NCI-H1436 treated with DMSO at 0.1 percent for 48 hours (cell line): ENCODE measurements at regions not wholly inside any gene's neighbourhood (a gene's known extent, or its start where the extent isn't known, plus 50 kb on each side); places are given as distances from the start of the nearest gene placed in this dataset.
A peak's percentile ranks its signal among the peaks of the same experiment; 100 is the strongest.
"Not testable (repeated sequence)": the region's sequence is repeated elsewhere in the genome, so short reads cannot be mapped to it uniquely, and the experiment has no call there.

Source experiments
- DNase-seq: peaks from one replicate; lab custom pipeline; 2025; lab: John Stamatoyannopoulos, UW

GRCh38 chr6:27826612-27826985 lies 85.6 kb downstream of the OR2B2 start:
- DNase-seq, result not testable (repeated sequence)

- not testable (repeated sequence) for DNase-seq
Observed at GRCh38 chr6:27825848-27826611, 86.2 kb downstream of the OR2B2 start.

GRCh38 chr6:27825025-27825793 lies 87.0 kb downstream of the OR2B2 start:
- DNase-seq, result no peak

GRCh38 chr6:27824211-27825024 lies 87.8 kb downstream of the OR2B2 start:
- DNase-seq, result not testable (repeated sequence)

GRCh38 chr6:27823714-27824210 lies 88.4 kb downstream of the OR2B2 start:
- not testable (repeated sequence) for DNase-seq

GRCh38 chr6:27816906-27817305 lies 95.3 kb downstream of the OR2B2 start:
- no peak for DNase-seq

- DNase-seq, result no peak
Observed at GRCh38 chr6:27814665-27815424, 97.4 kb downstream of the OR2B2 start.

GRCh38 chr6:27814415-27814664 lies 97.9 kb downstream of the OR2B2 start:
- not testable (repeated sequence) for DNase-seq

- no peak for DNase-seq
Observed at GRCh38 chr6:27812805-27813492, 99.2 kb downstream of the OR2B2 start.

- DNase-seq, result no peak
Observed at GRCh38 chr6:27812078-27812804, 100.0 kb downstream of the OR2B2 start.

GRCh38 chr6:27811451-27811772 lies 100.8 kb downstream of the OR2B2 start:
- no peak for DNase-seq

GRCh38 chr6:27810768-27811450 lies 101.3 kb downstream of the OR2B2 start:
- no peak for DNase-seq

GRCh38 chr6:27809939-27810767 lies 102.0 kb downstream of the OR2B2 start:
- DNase-seq, result peak; percentile 94

GRCh38 chr6:27809067-27809938 lies 102.9 kb downstream of the OR2B2 start:
- no peak for DNase-seq

- DNase-seq, result not testable (repeated sequence)
Observed at GRCh38 chr6:27808242-27809066, 103.7 kb downstream of the OR2B2 start.

GRCh38 chr6:27807441-27808241 lies 104.6 kb downstream of the OR2B2 start:
- peak; percentile 97 for DNase-seq
